ENCODE measurements at regions not wholly inside any gene's neighbourhood (a gene's known extent, or its start where the extent isn't known, plus 50 kb on each side); places are given as distances from the start of the nearest gene placed in this dataset.

GRCh38 chr2:776038-776437 lies 98.8 kb upstream of the TMEM18 start:
- ChIA-PET POLR2A (interaction anchor here (0.7 to 1.2 kb wide), 2 partner anchors 99 to 536 kb away, joined by 3 to 7 read pairs; partner anchors contain the start of gene TMEM18), CTCF (interaction anchor here (1.4 kb wide), 1 partner anchor 61 kb away, joined by 4 read pairs; no protein-coding TSS in a partner anchor)
- no peaks in the 10 kb centered on the region for H3K36me3 ChIP-seq (ENCODE audit: control insufficient read depth in 2 of 2, insufficient read depth in 1 of 2, low read length in 2 of 2)
- no peak overlapping the region for H3K27ac ChIP-seq (ENCODE audit: extremely low read depth, low read depth, low read length)
- no peak overlapping the region for H3K4me3 ChIP-seq (ENCODE audit: low read depth, low read length)
- H3K9me3 ChIP-seq (ENCODE audit: control insufficient read depth, insufficient read depth, low read depth, low read length) = no peaks in the 10 kb centered on the region
- TF ChIP-seq ZIC2 (tag by site-specific recombination; IDR thresholded peaks at IDR 0.05) (no peak), GLIS1 (tag by site-specific recombination; IDR thresholded peaks at IDR 0.05) (no peak)
- no peaks in the 10 kb centered on the region for H3K4me1 ChIP-seq (ENCODE audit: control insufficient read depth, insufficient read depth, low read length)

- ChIA-PET POLR2A (no interaction called here), CTCF (interaction anchor here (0.5 to 1.3 kb wide), 2 partner anchors 59 to 63 kb away, joined by 3 to 4 read pairs; no protein-coding TSS in a partner anchor)
- no peaks in the 10 kb centered on the region for H3K9me3 ChIP-seq (ENCODE audit: control insufficient read depth, insufficient read depth, low read depth, low read length)
- no peak for TF ChIP-seq REPIN1 (tag by site-specific recombination; IDR thresholded peaks at IDR 0.05; ENCODE audit: low read depth)
- no peak for TF ChIP-seq ZNF610 (tag by site-specific recombination; IDR thresholded peaks at IDR 0.05; ENCODE audit: borderline replicate concordance)
- TF ChIP-seq SP2 (tag by site-specific recombination; IDR thresholded peaks at IDR 0.05) = no peak
- no peak for TF ChIP-seq ZNF140 (tag by site-specific recombination; IDR thresholded peaks at IDR 0.05)
- no peak overlapping the region for H3K4me3 ChIP-seq (ENCODE audit: low read depth, low read length)
- H3K27ac ChIP-seq (ENCODE audit: extremely low read depth, low read depth, low read length) = no peak overlapping the region
- no peaks in the 10 kb centered on the region for H3K36me3 ChIP-seq (ENCODE audit: control insufficient read depth in 2 of 2, insufficient read depth in 1 of 2, low read length in 2 of 2)
- H3K4me1 ChIP-seq (ENCODE audit: control insufficient read depth, insufficient read depth, low read length) = no peaks in the 10 kb centered on the region
These were observed 97.2 kb upstream of the TMEM18 start for GRCh38 chr2:774436-774835.

GRCh38 chr2:773256-774160 lies 96.3 kb upstream of the TMEM18 start:
- Histone ChIP-seq H3K27ac (ENCODE audit: extremely low read depth, low read depth, low read length) (no peak overlapping the region), H3K4me3 (ENCODE audit: low read depth, low read length) (no peak overlapping the region), H3K4me1 (ENCODE audit: control insufficient read depth, insufficient read depth, low read length) (no peaks in the 10 kb centered on the region), H3K9me3 (ENCODE audit: control insufficient read depth, insufficient read depth, low read depth, low read length) (no peaks in the 10 kb centered on the region), H3K36me3 (ENCODE audit: control insufficient read depth in 2 of 2, insufficient read depth in 1 of 2, low read length in 2 of 2) (no peaks in the 10 kb centered on the region)
- ChIA-PET CTCF (no interaction called here), POLR2A (no interaction called here)
- no peak for TF ChIP-seq ZBTB8A (tag by site-specific recombination; IDR thresholded peaks at IDR 0.05)
- TF ChIP-seq ZNF140 (tag by site-specific recombination; IDR thresholded peaks at IDR 0.05) = no peak
- TF ChIP-seq HIC1 (tag by site-specific recombination; IDR thresholded peaks at IDR 0.05) = no peak
- no peak for TF ChIP-seq HOXC10 (CRISPR knock-in tag; IDR thresholded peaks at IDR 0.05)
- no peak for TF ChIP-seq ZNF629 (tag by site-specific recombination; IDR thresholded peaks at IDR 0.05)
- no peak for TF ChIP-seq ZXDB (tag by site-specific recombination; IDR thresholded peaks at IDR 0.05)
- no peak for TF ChIP-seq ZNF324 (tag by site-specific recombination; IDR thresholded peaks at IDR 0.05)
- TF ChIP-seq ZNF214 (tag by site-specific recombination; IDR thresholded peaks at IDR 0.05; ENCODE audit: borderline replicate concordance) = no peak
- TF ChIP-seq ZNF596 (tag by site-specific recombination; IDR thresholded peaks at IDR 0.05) = no peak
- no peak for TF ChIP-seq ZNF18 (tag by site-specific recombination; IDR thresholded peaks at IDR 0.05)
- no peak for TF ChIP-seq ZNF792 (tag by site-specific recombination; IDR thresholded peaks at IDR 0.05)
- no peak for TF ChIP-seq ELK4 (IDR thresholded peaks at IDR 0.05; ENCODE audit: borderline replicate concordance, low read depth, low read length)
- TF ChIP-seq ZNF239 (tag by site-specific recombination; IDR thresholded peaks at IDR 0.05) = no peak
- TF ChIP-seq ZBTB48 (tag by site-specific recombination; IDR thresholded peaks at IDR 0.05) = no peak
- no peak for TF ChIP-seq ZNF138 (tag by site-specific recombination; IDR thresholded peaks at IDR 0.05; ENCODE audit: borderline replicate concordance)
- no peak for TF ChIP-seq OVOL3 (tag by site-specific recombination; IDR thresholded peaks at IDR 0.05)
- TF ChIP-seq ZFP41 (tag by site-specific recombination; IDR thresholded peaks at IDR 0.05; ENCODE audit: borderline replicate concordance) = no peak
